Stimulated activated CD4-positive, alpha-beta T cell treated with anti-CD3 and anti-CD28 coated beads, TNF-alpha, amount 100 ng/mL, for 24 hours (primary cell): ENCODE measurements at regions not wholly inside any gene's neighbourhood (a gene's known extent, or its start where the extent isn't known, plus 50 kb on each side); places are given as distances from the start of the nearest gene placed in this dataset.

Experiments
- DNase-seq, 3 experiments: peaks; one replicate each; pipeline ENCODE4 v3.0.0-alpha.2; 2020; ENCODE audit warnings: low read depth in 3 of 3

- no peak for DNase-seq
Observed at GRCh38 chr13:72379581-72379980, 347.8 kb downstream of the MZT1 start.

- no peak for DNase-seq
Observed at GRCh38 chr13:72368031-72368430, 359.4 kb downstream of the MZT1 start.

- DNase-seq = no peak
Observed at GRCh38 chr13:72346716-72347115, 380.7 kb downstream of the MZT1 start.

- no peak for DNase-seq
Observed at GRCh38 chr13:72342364-72342763, 385.1 kb downstream of the MZT1 start.

DNA sequence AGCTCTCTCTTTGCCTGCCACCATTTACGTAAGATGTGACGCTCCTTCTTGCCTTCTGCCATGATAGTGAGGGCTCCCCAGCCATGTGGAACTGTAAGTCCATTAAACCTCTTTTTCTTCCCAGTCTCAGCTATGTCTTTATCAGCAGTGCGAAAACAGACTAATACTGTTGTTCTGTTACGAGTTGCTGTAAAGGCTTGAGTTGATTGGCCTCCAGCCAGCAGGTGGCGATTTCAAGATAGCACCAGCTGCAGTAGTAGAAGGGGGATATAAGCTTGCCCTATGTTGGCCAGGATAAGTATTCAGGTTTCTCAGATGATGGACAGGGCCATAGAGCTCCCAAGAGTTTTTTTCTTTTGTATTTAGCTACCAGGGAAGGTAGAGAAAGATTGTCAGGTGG is 385.5 kb downstream of the MZT1 start:
- DNase-seq = no peak

- no peak for DNase-seq
Observed at GRCh38 chr13:72317346-72318109, 409.9 kb downstream of the MZT1 start.

GRCh38 chr13:72316716-72317115 is 410.7 kb downstream of the MZT1 start:
- DNase-seq = no peak

GRCh38 chr13:72315312-72315711 is 412.1 kb downstream of the MZT1 start:
- DNase-seq = no peak

GRCh38 chr13:72314210-72314609 is 413.2 kb downstream of the MZT1 start:
- DNase-seq = no peak

GRCh38 chr13:72313546-72313945 is 413.9 kb downstream of the MZT1 start:
- no peak for DNase-seq

GRCh38 chr13:72303941-72304746 is 423.3 kb downstream of the MZT1 start:
- no peak for DNase-seq

DNA sequence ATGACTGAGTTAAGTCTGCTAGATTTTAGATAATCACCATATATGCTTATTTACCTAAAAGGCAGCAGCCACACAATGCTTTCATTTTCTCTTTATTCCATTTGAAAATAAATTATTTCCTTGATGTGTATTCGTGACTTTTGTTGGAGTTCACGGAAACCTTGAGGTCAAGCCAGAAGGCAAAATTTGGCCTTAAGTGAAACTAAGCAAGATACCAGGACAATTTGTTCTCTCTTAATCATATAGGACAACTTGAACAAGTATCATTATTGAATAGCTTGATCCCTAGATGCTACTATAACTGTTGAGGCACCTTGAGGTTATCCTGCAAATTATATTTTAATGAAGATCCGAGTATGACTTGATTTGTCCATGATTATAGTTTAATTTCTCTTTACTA is 429.2 kb upstream of the DACH1 start:
- DNase-seq = no peak

DNA sequence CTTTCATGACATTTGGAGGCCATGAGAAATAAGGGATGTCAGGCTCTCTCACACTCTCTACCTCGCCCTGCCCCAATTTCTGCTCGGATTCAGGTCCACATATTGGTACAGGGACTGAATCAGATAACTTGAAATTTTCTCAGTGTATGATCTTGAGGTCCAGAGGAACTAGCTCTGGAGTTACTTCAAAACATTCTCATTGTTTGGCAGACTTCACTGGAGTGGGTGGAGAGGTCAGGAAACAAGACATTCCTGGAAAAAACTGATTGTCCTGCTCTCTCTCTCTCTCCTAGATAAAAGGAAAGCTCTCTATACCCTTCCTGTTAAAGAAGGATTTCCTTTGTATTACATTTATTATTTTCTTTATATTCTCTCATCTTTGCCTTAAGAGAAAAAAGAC is 428.1 kb upstream of the DACH1 start:
- no peak for DNase-seq

DNA sequence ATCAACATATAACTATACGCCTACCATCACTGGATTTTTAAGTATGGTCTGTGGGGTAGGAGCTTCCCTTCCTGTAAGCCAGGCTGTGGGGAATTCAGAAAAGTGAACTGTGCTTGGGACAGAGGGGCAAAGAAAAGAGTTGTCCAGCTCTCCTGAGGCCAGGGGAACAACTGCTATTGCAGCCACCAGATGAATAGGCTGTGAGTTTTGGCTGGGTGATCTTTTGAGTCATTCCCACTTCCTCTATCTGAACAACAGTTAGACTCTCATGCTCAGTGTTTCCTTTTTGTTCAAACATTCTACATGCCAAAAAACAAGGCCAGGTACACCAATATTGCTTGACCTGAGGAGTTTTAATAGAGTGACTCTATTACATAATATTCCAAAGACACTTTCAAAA is 426.2 kb upstream of the DACH1 start:
- DNase-seq = no peak

- no peak for DNase-seq
Observed at GRCh38 chr13:72290962-72291681, 424.1 kb upstream of the DACH1 start.

DNA sequence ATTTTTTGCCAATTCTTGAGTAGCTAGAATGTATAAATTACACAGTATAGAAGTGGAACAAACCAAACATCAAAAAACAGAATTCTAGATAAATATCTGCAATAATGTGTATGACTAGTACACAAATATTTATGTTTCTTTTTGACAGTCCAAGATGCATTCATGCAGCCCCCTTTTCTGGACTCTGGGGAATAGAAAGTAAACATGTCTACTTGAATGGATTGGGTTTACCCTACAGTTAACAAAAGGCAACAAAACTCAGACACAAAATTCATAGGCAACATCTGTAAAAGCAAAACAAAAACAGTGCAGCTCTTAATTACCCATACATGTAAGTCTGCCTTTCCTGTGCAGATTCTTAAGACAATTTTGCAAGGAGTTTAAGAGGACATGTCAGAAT is 419.4 kb upstream of the DACH1 start:
- no peak for DNase-seq

GRCh38 chr13:72284791-72285190 is 417.8 kb upstream of the DACH1 start:
- DNase-seq = no peak

GRCh38 chr13:72261732-72262131 is 394.7 kb upstream of the DACH1 start:
- no peak for DNase-seq

- DNase-seq = no peak
Observed at GRCh38 chr13:72259528-72259927, 392.5 kb upstream of the DACH1 start.

DNA sequence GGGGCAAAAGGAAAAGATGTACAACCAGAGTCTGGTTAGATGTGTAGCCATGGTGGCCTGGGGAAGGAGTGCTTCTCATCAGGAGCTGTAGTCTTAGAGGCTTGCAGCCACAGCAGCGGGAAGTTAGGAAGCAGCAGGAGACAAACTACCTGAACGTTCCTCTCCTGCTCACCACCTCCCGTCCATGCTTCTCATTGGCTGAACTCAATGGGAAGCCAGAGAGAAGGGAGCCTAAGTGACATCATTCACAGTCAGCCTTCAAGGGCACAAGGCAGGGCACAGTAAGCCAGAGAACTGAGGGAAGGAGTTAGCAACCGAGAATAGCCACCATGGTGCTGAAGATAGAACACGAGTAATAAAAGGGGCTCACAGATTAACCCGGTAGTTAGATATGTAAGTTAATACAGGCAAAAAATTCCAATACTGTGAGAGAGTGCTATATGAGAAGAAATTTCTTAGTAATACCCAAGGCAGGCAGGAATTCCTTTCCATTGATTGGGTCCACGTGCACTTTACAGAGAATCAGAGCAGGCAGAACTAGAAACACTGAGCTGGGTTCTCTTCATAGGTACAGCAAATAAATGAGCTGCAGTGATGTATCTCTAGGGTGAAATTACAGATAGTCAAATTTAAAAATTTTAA is 391.5 kb upstream of the DACH1 start:
- DNase-seq = no peak

DNA sequence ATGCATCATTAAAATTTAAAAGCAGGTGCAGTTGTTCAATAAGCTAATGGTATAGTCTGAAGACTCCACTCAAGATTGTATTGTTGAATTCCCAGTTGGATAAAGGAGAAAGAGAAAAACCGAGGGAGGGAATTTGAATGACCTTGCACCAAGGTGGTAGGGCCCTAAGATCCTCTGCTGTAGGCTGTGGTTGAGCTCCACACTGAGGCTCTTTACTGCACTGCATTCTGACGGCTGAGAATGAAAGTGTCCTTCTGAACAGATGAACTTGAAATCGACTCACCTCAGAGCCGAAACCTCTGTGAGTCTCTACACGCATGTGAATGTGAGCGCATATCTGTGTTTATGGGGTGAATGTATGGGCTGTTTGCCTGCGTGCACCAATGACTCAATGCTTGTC is 388.9 kb upstream of the DACH1 start:
- DNase-seq = no peak

DNA sequence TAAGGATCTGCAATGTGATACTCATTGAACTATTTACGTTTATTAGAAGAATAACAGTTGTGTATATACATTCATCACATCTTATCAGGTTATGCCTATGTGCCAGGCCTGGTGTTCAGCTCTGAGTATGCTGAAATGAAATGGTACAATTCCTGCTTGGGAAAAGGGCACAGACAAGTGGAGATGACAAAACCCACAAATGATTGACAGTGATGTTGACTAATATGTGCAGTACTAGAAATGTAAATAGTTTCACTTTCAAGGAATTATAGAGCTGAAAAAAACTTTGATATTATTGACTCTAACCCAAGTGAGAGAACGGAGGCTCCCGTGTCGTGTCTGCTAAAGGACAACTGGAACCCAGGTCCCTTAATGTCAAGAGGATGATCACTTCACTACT is 386.8 kb upstream of the DACH1 start:
- no peak for DNase-seq
